GM03348 (cell line): ENCODE measurements at regions not wholly inside any gene's neighbourhood (a gene's known extent, or its start where the extent isn't known, plus 50 kb on each side); places are given as distances from the start of the nearest gene placed in this dataset.

ENCODE experiments used
- DNase-seq: peaks from one replicate; pipeline ENCODE4 v3.0.0; 2012; ENCODE audit warnings: low spot score

DNA sequence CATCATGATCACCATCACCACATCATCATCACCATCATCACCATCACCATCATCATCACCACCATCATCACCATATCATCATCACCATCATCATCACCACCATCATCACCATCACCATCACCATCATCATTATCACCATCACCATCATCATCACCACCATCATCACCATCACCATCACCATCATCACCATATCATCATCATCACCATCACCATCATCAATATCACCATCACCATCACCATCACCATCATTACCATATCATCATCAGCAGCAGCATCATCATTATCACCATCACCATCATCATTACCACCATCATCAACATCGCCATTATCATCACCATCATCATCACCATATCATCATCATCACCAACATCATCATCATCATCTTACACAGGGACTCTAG lies 351.1 kb downstream of the MIAT start:
- no peak for DNase-seq

DNA sequence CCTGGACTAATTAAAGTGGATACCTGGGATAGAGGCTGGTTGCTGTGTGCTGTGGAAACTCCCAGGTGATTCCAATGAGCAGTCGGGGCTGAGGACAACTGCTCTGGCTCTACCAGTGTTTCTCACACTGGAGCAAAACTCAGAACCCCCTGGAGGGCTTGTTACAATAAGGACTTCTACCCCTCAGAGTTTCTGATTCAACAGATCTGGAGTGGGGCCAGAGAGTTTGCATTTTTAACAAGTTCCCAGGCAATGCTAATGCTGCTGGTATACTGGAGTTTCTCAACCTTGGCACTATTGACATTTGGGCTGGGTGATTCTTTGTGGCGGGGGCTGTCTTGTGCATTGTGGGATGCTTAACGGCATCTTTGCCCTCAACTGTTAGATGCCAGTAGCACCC lies 353.7 kb downstream of the MIAT start:
- DNase-seq, result no peak

DNA sequence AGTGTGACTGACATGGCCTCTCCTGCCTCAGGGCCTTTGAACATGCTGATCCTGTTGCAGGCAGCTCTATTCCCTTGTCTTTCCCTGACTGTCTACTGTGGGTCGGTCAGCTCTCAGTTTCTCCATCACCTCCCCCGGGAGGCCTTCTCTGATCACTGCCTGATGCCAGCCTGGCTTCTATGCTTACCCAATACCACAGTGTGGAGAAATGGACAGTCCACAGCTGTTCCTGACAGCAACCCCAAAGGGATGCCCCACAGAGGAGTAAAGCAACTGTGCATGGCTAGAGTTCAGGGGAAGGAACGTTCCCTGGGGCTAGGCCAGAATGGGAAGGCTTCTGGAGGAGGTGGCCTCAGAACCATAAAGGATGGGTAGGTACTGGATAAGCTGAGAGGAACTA lies 354.3 kb downstream of the MIAT start:
- no peak for DNase-seq

DNA sequence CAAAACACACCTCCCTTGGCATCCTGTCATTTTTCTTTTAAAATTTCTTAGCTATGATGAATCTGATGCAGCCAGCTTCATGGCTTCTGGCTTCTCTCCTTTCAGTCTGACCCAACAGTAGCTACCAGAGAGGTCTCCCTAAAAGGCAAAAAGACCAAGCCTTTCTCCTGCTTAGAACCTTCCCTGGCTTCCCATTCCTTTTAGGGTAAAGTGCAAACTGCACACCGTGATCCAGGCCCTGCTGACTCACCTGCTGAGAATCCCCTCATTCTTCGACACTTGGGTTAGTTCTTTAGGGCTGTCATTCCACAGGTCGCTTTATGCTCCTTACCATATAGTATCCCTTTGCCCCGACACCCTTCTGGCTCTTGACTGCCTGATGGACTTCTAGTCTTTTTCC lies 362.4 kb downstream of the MIAT start:
- DNase-seq, result no peak

DNA sequence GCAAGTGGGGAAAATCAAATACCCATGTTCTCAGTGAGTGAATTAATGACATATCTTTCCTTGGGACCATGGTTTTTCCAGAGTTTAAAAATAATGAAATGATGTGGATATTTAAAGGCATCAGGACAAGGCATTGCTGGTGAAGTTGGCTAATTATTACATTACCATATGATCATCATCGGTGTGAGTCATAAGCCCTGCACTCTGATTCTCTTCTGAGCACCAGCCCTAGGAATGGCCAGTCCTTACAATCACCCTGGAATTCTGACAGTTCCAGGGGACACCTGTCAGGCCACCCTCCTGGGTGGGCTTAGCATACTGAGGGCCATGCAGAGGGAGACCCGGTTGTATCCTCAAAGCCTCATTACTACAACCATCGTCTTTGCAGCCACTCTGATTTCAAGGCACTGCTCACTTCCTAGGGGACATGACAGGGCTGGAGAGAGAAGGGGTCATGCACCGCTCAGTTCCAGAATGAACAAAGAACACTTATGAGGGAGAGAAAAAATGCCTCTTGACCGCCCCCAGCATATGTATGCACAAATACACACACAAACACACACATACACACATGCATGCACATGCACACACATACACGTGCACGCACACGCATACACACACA lies 365.0 kb downstream of the MIAT start:
- peak; percentile 16 for DNase-seq

DNA sequence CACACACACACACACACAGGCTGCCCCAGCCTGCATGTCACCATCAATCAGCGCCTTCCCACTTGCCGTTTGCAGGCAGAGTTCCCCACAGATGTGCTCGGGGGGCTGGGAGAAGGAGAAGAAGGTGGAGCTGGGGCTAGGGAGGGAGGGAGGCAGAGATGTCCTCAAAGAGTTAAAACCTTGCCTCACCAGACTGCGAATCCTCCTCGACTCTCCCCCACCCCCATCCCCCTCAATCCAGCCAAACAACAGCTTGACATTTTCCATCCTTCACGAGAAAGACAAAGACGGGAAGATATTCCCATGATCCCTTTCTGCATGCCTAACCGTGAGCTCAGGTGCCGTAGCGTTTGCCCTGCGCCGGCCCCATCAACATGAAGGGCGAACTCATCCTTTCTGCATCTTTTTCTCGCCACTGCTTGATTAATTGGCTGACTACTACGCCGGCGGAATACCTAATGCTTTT lies 365.5 kb downstream of the MIAT start:
- DNase-seq, result no peak

DNA sequence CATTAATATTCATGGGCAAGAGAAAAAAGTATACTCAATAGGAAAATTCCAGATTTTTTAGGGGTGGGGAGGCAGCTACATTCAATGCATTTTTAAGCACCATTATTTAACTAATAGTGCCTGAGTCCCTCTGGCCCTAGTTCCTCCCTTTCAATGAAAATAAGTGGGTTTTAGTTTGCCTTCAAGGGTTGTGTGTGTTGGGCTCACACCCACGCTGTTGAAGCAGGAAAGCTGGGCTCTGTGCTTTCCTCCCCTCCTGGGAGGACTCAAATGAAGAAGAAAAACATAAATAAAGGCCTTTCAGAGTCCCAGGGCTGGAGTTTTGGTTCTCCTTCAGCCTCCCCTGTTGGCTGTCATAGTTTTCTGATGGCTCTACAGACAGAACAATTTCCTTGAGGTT lies 366.2 kb downstream of the MIAT start:
- DNase-seq, result no peak

DNA sequence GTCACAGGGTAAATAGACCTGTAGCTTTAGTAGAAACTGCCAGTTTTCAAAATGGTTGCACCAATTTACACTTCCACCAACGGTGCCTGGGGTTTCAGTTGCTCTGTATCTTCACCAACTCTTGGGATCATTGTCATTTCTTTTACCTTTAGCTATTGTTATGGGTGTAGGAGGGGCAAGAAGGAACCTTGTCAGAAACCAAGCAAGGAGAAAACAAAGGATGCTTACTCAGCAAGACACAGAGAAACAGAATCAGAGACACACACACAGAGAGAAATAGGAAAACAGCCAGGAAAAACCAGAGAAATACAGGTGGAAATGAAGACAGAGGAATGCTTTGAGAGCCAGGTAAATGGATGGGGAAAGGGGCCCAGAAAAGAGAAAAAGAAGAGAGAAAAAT lies 367.6 kb downstream of the MIAT start:
- no peak for DNase-seq

DNA sequence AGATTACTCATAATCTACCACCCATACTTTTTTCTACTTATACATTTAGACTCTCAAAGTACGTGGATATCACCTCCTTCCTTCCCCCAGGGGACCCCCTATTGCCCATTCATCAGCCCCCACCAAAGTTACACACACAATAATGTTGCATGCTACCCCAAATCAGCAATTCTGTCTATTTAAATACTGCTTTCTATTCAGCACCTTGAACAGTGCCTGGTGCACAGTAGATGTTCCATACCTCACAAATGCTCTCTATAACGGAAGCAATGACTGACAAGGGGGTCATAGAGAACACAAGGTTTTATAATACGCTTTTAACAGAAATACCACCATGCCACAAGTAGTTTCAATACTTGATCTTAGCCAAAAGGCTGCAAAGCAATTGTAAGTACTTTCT lies 370.7 kb downstream of the MIAT start:
- DNase-seq, result no peak

DNA sequence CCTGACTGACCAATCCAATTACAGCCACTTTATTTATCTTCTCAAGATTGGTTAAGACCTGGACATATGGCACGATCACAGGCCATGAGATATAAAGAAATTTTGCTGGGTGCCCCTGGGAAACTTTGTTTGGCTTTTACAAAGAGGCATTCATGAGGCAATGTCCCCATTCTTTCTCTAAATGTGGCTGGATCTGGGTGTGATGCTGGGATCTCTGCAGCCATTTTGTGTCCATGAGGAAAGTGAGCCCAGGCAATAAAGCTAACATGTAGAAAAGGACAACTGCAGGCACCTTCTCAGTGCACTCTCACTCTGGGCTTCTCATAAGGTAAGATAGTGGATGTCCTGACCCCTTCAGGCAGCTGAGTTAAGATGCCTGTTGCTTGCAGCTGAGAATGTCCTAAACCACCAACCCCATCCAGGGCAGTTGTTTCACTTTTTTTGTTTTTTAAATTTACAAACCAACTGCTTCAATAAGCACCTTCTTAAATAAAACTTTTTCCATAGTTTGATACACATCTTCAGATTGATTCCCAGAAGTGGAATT lies 372.3 kb downstream of the MIAT start:
- no peak for DNase-seq

DNA sequence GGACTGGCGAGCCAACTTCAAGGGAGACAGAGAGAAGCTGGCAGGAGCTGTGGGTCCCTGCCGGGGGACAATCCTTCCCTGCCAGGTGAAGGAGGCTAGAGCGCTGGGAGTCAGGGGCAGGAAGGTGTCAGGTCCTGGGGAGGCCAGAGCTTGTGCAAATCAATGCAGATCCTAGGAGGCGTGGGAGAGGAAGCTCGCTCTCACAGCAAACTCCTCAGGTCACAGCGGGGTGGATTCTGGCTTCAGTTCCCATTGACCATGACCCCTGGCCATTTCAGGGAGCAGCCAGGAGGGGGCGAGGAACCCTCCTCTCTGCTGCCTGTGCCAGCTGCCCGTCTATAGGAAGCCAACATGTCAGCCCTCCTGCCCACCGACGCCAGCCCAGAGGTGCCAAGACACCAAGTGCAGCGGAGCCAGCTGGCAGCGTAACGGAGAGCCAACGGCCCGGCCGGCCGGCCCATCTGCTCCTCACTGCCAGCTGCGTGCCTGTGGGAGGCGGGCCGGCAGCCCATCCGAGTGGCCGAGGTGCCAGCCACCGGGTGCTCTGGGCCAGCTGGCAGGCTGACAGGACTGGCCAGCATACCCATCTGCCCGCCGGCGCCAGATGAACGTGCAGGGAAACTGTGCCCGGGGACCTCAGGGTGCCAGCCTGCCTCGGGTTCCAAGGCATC lies 374.8 kb downstream of the MIAT start:
- DNase-seq, result peak; percentile 30

DNA sequence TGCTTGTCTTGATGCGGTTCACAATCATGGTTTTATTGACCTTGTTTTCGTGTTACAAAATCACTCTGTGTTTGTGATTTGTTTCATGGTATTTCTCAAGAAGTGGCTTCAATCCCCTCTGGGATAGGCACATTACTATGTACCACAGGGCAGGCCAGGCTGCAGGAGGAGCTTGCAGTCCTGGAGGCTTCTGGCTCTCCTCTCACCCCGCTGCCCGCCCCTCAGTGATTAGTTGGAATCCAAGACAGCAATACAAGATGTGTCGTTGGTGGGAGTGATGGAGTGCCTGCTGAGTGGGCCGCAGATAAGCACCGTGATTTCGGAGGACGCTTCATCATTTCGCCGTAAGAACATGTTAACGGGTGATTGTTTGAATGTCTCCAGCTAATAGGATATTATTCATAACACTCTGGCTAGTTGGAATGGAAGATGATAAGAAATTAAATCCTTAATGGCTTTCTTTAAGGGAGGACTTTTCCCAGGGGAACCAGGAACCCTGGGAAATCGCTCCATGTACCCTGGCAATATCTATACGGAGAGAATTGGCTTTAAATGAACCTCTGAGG lies 384.4 kb downstream of the MIAT start:
- no peak for DNase-seq

DNA sequence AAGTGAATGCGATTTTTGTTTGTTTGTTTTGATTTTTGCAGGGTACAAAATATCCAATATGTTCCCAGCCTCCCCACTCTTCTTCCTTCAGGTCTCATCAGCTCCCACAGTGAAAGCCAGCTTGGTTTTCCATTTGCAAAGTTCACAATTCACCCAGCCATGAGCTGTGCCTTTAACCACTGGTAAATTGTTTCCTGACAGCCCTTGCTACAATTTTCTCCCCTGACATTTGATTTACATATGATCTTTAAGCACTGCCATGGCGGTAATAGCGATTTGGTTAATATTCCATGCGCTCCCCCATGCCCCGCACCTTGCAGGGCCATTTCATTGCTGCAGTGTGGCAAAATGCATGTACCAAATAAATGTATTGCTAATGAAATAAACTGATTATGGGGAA lies 385.9 kb downstream of the MIAT start:
- DNase-seq, result no peak

DNA sequence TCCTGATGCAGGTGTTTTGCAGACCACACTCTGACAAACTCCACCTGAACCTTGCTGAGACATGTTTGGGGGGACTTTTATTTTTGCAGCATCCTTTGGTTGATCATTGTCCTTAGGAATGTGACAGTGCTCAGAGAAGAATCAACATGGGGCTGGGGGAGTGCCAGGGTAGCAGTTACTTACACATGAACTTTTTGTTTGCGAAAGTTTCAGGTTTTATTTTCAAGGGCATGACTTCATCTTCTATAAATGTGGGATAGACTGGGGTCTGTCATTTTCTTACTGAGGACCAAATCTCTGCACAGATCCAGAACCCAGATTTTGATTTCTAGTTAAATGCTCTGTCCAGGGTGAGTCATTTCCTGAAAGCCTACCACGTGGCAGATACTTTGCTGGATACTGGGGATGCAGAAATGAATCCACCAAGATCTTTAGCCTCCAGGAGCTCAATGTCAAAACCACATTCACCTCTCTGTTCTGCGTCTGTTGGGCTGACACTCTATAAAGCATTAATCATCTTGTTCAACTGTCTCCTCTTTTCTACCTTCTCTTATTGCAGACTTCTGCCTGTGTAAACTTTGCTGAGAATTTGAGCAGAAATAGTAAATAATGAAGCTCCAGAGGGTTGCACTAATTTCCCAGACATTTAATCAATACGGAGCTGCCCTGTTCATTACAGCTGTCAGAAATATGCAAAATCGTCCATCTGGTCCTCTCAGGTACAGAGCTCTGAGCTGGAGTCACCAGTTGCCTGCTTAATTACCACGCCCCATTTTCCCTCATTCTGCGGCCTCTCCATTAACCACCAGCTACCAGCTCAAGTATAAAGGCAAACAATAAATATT lies 387.9 kb downstream of the MIAT start:
- DNase-seq, result peak; percentile 73

DNA sequence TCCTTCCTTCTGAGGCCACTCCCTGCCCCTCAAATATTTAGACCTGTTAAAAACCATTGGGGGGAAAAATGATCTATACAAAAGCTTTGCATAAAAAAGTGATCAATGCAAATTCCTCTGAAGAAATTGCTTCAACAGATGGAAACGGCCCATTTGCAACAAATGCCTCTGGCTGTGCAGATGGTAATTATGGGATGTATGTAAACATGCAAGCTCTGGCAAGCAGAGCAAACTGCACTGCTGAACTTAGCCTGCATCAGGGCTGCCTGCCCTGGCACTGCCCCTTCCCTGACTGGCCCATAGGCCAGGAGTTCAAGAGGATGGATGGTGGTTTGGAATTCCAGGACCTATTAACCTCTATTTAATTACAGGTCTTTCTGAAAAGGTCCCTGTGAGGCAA lies 388.7 kb downstream of the MIAT start:
- DNase-seq, result no peak

DNA sequence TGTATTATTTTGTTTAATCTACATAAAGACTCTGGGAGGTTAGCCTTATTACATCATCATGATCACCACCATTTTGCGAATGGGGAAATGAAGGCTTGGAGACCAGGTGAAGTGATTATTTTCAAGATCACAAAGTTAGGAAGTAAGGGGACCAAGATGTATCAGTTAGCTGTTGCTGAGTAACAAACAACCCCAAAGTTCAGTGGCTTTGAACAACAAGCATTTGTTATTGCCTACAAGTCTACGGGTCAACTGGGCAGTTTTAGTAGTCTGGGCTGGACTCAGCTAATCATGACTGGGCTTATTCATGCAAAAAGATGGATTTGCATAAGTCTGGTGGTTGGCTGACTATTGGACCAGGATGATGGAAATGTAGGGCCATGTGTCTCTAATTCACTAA lies 389.2 kb downstream of the MIAT start:
- DNase-seq, result no peak

DNA sequence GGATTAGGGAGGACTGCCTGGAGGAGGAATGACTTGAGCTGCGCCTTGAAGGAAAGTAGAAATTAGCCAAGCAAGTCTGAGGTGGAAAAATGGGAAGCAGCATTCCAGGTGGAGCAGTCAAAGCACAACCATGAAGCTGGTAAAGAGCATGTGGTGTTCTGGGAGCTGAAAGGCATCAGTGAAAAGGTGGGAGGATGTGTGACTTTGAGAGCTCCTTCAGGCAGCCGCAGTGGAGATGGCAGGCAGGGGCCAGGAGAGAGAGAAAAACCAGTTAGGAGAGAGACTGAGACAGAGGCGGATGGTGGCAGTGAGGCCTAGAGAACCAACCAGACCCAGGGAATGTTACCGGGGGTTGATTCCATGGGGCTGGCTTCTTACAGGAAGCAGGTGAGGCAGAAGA lies 393.4 kb downstream of the MIAT start:
- DNase-seq, result no peak

DNA sequence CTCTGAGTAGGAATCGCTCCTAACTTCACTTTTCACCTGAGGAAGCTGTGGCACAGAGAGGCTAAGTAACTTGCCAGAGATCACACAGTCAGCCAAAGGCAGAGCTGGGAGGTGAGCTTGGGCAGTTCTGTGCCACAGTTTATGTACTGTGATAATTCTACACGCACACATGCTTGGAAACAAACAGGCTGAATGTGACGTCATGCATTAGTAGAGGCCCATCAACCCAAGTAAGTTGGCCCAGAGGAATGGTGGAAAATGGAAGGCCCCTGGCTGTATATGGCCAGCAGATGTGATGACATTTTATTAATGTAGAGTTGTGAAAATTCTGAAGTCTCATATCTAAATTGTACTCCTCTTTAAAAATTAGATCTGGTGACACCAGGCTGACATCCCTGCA lies 394.0 kb downstream of the MIAT start:
- no peak for DNase-seq

DNA sequence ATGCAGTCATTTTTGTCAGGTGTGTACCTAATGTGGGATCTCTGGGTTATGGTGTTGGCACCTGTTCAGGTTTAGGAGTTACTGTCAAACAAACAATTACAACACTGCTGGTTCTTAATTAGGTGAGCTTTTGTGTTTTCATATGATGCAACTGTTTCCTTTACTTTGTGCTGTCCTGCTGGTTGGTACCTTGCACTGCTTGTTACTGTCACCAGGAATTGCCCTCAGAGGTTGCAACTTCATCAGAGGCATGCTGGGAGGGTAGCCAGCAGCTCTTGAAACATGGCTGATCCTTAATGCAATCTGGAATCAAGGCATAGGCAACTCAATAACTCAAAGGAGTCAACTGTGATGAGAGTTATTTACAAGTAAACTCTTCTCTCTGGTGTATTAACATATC lies 400.3 kb downstream of the MIAT start:
- no peak for DNase-seq

DNA sequence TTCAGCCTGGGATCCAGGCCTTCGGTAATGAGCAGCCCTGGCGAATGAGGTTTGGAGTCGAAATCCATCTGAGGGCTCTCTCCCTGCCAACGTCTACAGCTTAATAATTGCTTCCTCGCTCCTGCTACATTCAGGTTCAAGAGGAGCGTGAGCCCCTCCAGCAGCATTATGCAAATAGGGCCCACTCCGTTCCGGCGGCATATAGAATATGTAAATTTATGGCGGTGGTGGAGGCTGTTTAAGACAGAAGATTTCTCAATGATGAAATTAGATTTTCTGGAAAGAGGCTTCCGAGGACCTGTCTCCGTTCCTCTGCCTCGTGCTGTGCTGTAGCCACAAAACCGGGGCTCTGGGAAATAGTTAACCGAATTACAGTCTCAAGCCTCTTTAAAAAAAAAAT lies 402.8 kb downstream of the MIAT start:
- no peak for DNase-seq

DNA sequence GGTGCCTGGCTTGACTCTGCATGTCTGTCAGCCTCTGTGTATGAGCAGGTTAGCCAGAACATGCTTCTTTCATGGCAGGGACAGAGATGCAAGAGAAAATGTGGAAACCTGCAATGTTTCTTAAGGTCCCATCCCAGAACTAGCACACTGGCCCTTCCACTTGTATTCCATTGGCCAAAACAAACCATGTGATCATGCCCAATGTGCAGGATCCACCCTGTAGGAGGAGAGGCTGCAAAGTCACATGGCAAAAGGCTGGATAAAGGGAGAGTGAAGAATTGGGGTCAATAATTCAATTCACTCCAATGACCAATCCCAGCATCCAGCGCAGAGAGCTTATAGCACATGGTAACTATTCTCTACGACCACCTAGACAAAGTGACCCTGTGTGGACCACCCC lies 405.5 kb downstream of the MIAT start:
- DNase-seq, result no peak

DNA sequence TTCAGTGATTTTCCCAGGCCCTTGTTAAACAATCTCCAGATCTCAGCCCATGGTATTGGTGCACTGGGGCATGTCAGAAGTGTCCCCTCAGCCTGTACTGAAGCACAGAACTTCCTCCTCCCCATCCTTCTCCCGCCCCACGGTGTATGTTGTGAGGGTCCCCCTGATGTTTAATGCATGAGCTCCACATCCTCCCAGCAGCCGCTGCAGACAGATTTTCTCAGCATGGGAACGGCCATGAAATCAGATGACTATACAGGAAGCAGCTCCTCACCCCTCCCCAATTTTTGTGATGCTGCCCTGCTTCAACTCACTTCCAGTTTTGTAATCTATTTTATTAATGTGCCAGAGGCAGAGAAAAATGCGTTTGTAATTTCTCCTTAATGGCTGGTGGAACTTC lies 406.0 kb downstream of the MIAT start:
- DNase-seq, result peak; percentile 18

DNA sequence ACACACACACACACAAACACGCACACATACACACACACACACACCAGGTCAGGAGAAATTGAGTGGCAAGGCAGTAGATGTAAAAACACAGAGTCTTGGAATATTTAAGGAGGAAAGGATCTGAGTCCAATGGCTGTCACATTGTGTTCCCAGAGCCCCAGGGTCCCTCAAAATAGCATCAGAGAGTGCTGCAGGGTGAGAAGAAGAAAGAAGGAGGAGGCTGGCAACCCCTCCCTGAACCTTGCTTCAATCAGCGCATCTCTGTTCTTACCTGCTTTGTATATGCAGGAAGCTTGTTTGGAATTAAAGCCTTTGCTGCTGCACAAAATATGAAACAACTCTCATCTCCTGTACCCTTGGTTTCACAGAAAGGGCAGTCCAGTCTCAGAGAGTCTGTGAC lies 406.5 kb downstream of the MIAT start:
- DNase-seq, result no peak
